IMR-90 (cell line): ENCODE measurements at regions not wholly inside any gene's neighbourhood (a gene's known extent, or its start where the extent isn't known, plus 50 kb on each side); places are given as distances from the start of the nearest gene placed in this dataset.

Experiments used
- ATAC-seq: fragments of 200-7000 bp; cut with Tn5 transposase; 2 replicates; pipeline ENCODE4 v1.9.1; 2020; ENCODE audit warnings: low read depth, mild to moderate bottlenecking, moderate library complexity
- BruUV-seq: library from RNA; stranded (reverse); fragments of 400-500 nt; replicated peaks from 2 replicates; lab custom pipeline; 2021; lab: Mats Ljungman, UMichigan
- CTCF ChIA-PET: fragments of 300-600 bp; formaldehyde crosslinking; extraction: SDS; loops from one replicate; lab custom pipeline; 2021; ENCODE audit warnings: antibody characterized with exemption; lab: Yijun Ruan, JAX
- POLR2A ChIA-PET: fragments of 300-600 bp; sonication (Branson Sonifier 250); formaldehyde crosslinking; loops from one replicate; lab custom pipeline; 2022; ENCODE audit warnings: antibody characterized with exemption; ENCODE audit not compliant: unreplicated experiment; lab: Charles Lee
- DNase-seq: peaks from one replicate; pipeline ENCODE4 v3.0.0; 2013
- H2AFZ ChIP-seq: replicated peaks from 2 replicates; pipeline ENCODE3; 2013; ENCODE audit warnings: low read length, mild to moderate bottlenecking; ENCODE audit not compliant: poor library complexity
- H2AK5ac ChIP-seq: 2 replicates; pipeline ENCODE4 v1.6.1; 2013; ENCODE audit warnings: low read depth, low read length, inconsistent platforms
- H2AK9ac ChIP-seq: replicated peaks from 2 replicates; pipeline ENCODE3; 2013; ENCODE audit warnings: mild to moderate bottlenecking, low read depth, low read length, moderate library complexity; ENCODE audit not compliant: poor library complexity
- H2BK120ac ChIP-seq: 2 replicates; pipeline ENCODE4 v1.6.1; 2013; ENCODE audit warnings: low read depth, low read length, inconsistent platforms
- H2BK15ac ChIP-seq: 3 replicates; pipeline ENCODE4 v1.6.1; 2013; ENCODE audit warnings: low read depth, low read length, inconsistent platforms
- H2BK20ac ChIP-seq: 2 replicates; pipeline ENCODE4 v1.6.1; 2013; ENCODE audit warnings: low read depth, mild to moderate bottlenecking, inconsistent platforms, low read length, moderate library complexity
- H2BK5ac ChIP-seq: 2 replicates; pipeline ENCODE4 v1.6.1; 2013; ENCODE audit warnings: mild to moderate bottlenecking, low read depth, low read length, inconsistent platforms; ENCODE audit not compliant: poor library complexity, severe bottlenecking
- H3K14ac ChIP-seq: replicated peaks from 2 replicates; pipeline ENCODE4 v1.6.1; 2013; ENCODE audit warnings: low read depth, low read length, inconsistent platforms
- H3K18ac ChIP-seq: 2 replicates; pipeline ENCODE4 v1.6.1; 2013; ENCODE audit warnings: low read depth, low read length, control low read depth
- H3K23ac ChIP-seq: 2 replicates; pipeline ENCODE4 v1.6.1; 2013; ENCODE audit warnings: low read depth, low read length, inconsistent platforms
- H3K27ac ChIP-seq: 2 replicates; pipeline ENCODE4 v1.5.1; 2013; ENCODE audit warnings: mild to moderate bottlenecking, control low read depth, low read length; ENCODE audit not compliant: insufficient read depth
- H3K27me3 ChIP-seq: 2 replicates; pipeline ENCODE4 v1.6.1; 2013; ENCODE audit warnings: low read length; ENCODE audit not compliant: control insufficient read depth, insufficient read depth
- H3K36me3 ChIP-seq: 2 replicates; pipeline ENCODE4 v1.6.1; 2013; ENCODE audit warnings: low read length, mixed read lengths; ENCODE audit not compliant: control insufficient read depth, insufficient read depth
- H3K4ac ChIP-seq: 2 replicates; pipeline ENCODE4 v1.6.1; 2013; ENCODE audit warnings: low read depth, low read length, inconsistent platforms
- H3K4me1 ChIP-seq: 2 replicates; pipeline ENCODE4 v1.6.1; 2013; ENCODE audit warnings: low read length, mixed read lengths; ENCODE audit not compliant: control insufficient read depth, insufficient read depth
- H3K4me2 ChIP-seq: 2 replicates; pipeline ENCODE4 v1.6.1; 2013; ENCODE audit warnings: low read depth, mild to moderate bottlenecking, control low read depth, low read length, moderate library complexity
- H3K4me3 ChIP-seq: 2 replicates; pipeline ENCODE4 v1.5.1; 2013; ENCODE audit warnings: low read depth, mild to moderate bottlenecking, control low read depth, low read length, moderate library complexity; ENCODE audit not compliant: insufficient read depth
- H3K56ac ChIP-seq: 2 replicates; pipeline ENCODE4 v1.6.1; 2013; ENCODE audit warnings: low read length, inconsistent platforms; ENCODE audit not compliant: insufficient read depth; ENCODE audit errors: extremely low read depth
- H3K79me1 ChIP-seq, 2 experiments: 2 replicates each; pipeline ENCODE4 v1.6.1; 2013; ENCODE audit warnings: low read length in 2 of 2, inconsistent platforms in 1 of 2, low read depth in 1 of 2
- H3K9ac ChIP-seq: 2 replicates; pipeline ENCODE4 v1.6.1; 2013; ENCODE audit warnings: low read depth, low read length, control low read depth
- H3K9me1 ChIP-seq: 2 replicates; pipeline ENCODE4 v1.6.1; 2013; ENCODE audit warnings: low read length, inconsistent platforms; ENCODE audit not compliant: insufficient read depth
- H3K9me3 ChIP-seq: 2 replicates; pipeline ENCODE4 v1.6.1; 2013; ENCODE audit warnings: low read length; ENCODE audit not compliant: control insufficient read depth, insufficient read depth
- H4K20me1 ChIP-seq: 2 replicates; pipeline ENCODE4 v1.6.1; 2013; ENCODE audit warnings: low read length, inconsistent platforms; ENCODE audit not compliant: insufficient read depth
- H4K5ac ChIP-seq: 2 replicates; pipeline ENCODE4 v1.6.1; 2013; ENCODE audit warnings: mild to moderate bottlenecking, low read depth, low read length, control low read depth
- H4K8ac ChIP-seq, 2 experiments: 2 replicates each; pipeline ENCODE4 v1.6.1; 2013; ENCODE audit warnings: low read depth in 2 of 2, low read length in 2 of 2, control low read depth in 1 of 2, inconsistent platforms in 1 of 2
- H4K91ac ChIP-seq: 2 replicates; pipeline ENCODE4 v1.6.1; 2013; ENCODE audit warnings: low read depth, low read length, inconsistent platforms; ENCODE audit not compliant: insufficient read depth
- BHLHE40 ChIP-seq: fragments of 150-350 bp; IDR thresholded peaks from 2 replicates; pipeline ENCODE4 v1.6.1; 2016; ENCODE audit warnings: mild to moderate bottlenecking, low read depth, low read length
- CEBPB ChIP-seq: IDR thresholded peaks from 2 replicates; pipeline ENCODE4 v1.6.1; 2012; ENCODE audit warnings: low read depth, low read length, improper control_type of control experiment
- CHD1 ChIP-seq: IDR thresholded peaks from 2 replicates; pipeline ENCODE4 v1.6.1; 2012; ENCODE audit warnings: low read depth, low read length, improper control_type of control experiment
- CTCF ChIP-seq: conservative IDR thresholded peaks from 2 replicates; pipeline ENCODE4 v1.5.1; 2012; ENCODE audit warnings: mild to moderate bottlenecking, low read depth, low read length, improper control_type of control experiment
- MAZ ChIP-seq: IDR thresholded peaks from 2 replicates; pipeline ENCODE4 v1.6.1; 2012; ENCODE audit warnings: low read depth, mild to moderate bottlenecking, low read length, improper control_type of control experiment, moderate library complexity, borderline replicate concordance
- NFE2L2 ChIP-seq: fragments of 150-350 bp; IDR thresholded peaks from 2 replicates; pipeline ENCODE4 v1.6.1; 2016; ENCODE audit warnings: low read depth, mild to moderate bottlenecking, low read length
- POLR2A ChIP-seq: IDR thresholded peaks from 2 replicates; pipeline ENCODE4 v1.6.1; 2012; ENCODE audit warnings: mild to moderate bottlenecking, low read depth, low read length
- RAD21 ChIP-seq: IDR thresholded peaks from 2 replicates; pipeline ENCODE4 v1.6.1; 2012; ENCODE audit warnings: low read length, improper control_type of control experiment
- RCOR1 ChIP-seq: IDR thresholded peaks from 2 replicates; pipeline ENCODE4 v1.6.1; 2012; ENCODE audit warnings: mild to moderate bottlenecking, low read length, improper control_type of control experiment; ENCODE audit not compliant: insufficient replicate concordance
- RFX5 ChIP-seq: IDR thresholded peaks from 2 replicates; pipeline ENCODE4 v1.8.0; 2012; ENCODE audit warnings: low read depth, mild to moderate bottlenecking, low read length, moderate library complexity
- SMC3 ChIP-seq: fragments of 150-350 bp; IDR thresholded peaks from 2 replicates; pipeline ENCODE4 v1.6.1; 2016; ENCODE audit warnings: low read depth, mild to moderate bottlenecking, antibody characterized with exemption, low read length, moderate library complexity
- USF2 ChIP-seq: fragments of 150-350 bp; IDR thresholded peaks from 2 replicates; pipeline ENCODE4 v1.6.1; 2017; ENCODE audit warnings: mild to moderate bottlenecking, antibody characterized with exemption, low read length, low read depth
- WGBS, 2 experiments: methylation state at CpG; one replicate each; pipeline versions ENCODE4 v1.1.5 to v1.1.7; 2013; ENCODE audit warnings: missing lambda C conversion rate in 2 of 2; ENCODE audit not compliant: insufficient read length in 1 of 2; ENCODE audit errors: extremely low coverage in 2 of 2; 5-methylcytosine and 5-hydroxymethylcytosine counted together
- dilution Hi-C: fragments of 300-500 bp; cut with HindIII; formaldehyde crosslinking; loops from one replicate; pipeline ENCODE4 v1.14.3; 2018; ENCODE audit warnings: low sequenced_read_pairs; ENCODE audit not compliant: unreplicated experiment
- in situ Hi-C: fragments of 300-500 bp; cut with MboI; formaldehyde crosslinking; loops from 3 replicates; pipeline ENCODE4 v1.14.3; 2019; ENCODE audit warnings: low sequenced_read_pairs, inconsistent platforms, mixed read lengths
- intact Hi-C: fragments of 100-400 bp; cut with micrococcal nuclease; formaldehyde crosslinking; loops from 2 replicates; pipeline ENCODE4 v1.10.0; 2022

- Histone ChIP-seq H3K56ac (no peak overlapping the region), H2AFZ (no peak overlapping the region), H2BK5ac (no peak overlapping the region), H3K27ac (no peak overlapping the region), H3K4me1 (no peaks in the 10 kb centered on the region), H3K27me3 (no peaks in the 10 kb centered on the region), H3K9me3 (peaks cover 25% of the 10 kb centered on the region), H3K4me3 (no peak overlapping the region), H3K9me1 (no peaks in the 10 kb centered on the region), H2AK9ac (no peak overlapping the region), H3K4me2 (no peak overlapping the region), H3K18ac (no peak overlapping the region), H3K36me3 (no peaks in the 10 kb centered on the region), H2BK120ac (no peak overlapping the region), H3K23ac (no peak overlapping the region), H4K20me1 (no peaks in the 10 kb centered on the region), H2AK5ac (no peak overlapping the region), H3K79me1 (no peaks in the 10 kb centered on the region), H3K14ac (no peak overlapping the region), H4K8ac (no peak overlapping the region), H2BK15ac (no peak overlapping the region), H3K4ac (no peak overlapping the region), H4K5ac (no peak overlapping the region), H2BK20ac (no peak overlapping the region), H3K9ac (no peak overlapping the region), H4K91ac (no peak overlapping the region)
- ATAC-seq: no peak
- no peak for TF ChIP-seq NFE2L2
- no peak for TF ChIP-seq SMC3
- TF ChIP-seq MAZ: no peak
- no peak for TF ChIP-seq RCOR1
- TF ChIP-seq RFX5: no peak
- TF ChIP-seq RAD21: no peak
- no peak for TF ChIP-seq POLR2A
- no peak for TF ChIP-seq BHLHE40
- no peak for TF ChIP-seq USF2
- TF ChIP-seq CHD1: no peak
- TF ChIP-seq CEBPB: no peak
- TF ChIP-seq CTCF: no peak
- dilution Hi-C loops: no loop called here
- ChIA-PET CTCF (no interaction called here), POLR2A (no interaction called here)
- intact Hi-C loops: no loop called here
- no peak for DNase-seq
- WGBS, 2 experiments: no CpG with 5 or more reads among the region's 4 CpGs
- no TSS peak for BruUV-seq
- in situ Hi-C loops: no loop called here
Measured at GRCh38 chr1:30487042-30487441, 236.3 kb downstream of the MATN1 start.
